H9 (cell line): ENCODE measurements at regions not wholly inside any gene's neighbourhood (a gene's known extent, or its start where the extent isn't known, plus 50 kb on each side); places are given as distances from the start of the nearest gene placed in this dataset.

Source experiments
- DNase-seq: peaks from one replicate; pipeline ENCODE4 v3.0.0-alpha.2; 2017
- H2AFZ ChIP-seq: one replicate; pipeline ENCODE4 v1.6.1; 2013; ENCODE audit warnings: mild to moderate bottlenecking, low read length, control low read depth, moderate library complexity
- H2AK5ac ChIP-seq: 2 replicates; pipeline ENCODE4 v1.6.1; 2013; ENCODE audit warnings: low read length, control low read depth, mixed read lengths; ENCODE audit not compliant: insufficient read length
- H2BK120ac ChIP-seq: one replicate; pipeline ENCODE4 v1.6.1; 2013; ENCODE audit warnings: low read depth, mild to moderate bottlenecking, low read length, control low read depth, inconsistent platforms; ENCODE audit not compliant: poor library complexity, severe bottlenecking
- H2BK12ac ChIP-seq: 2 replicates; pipeline ENCODE4 v1.6.1; 2013; ENCODE audit warnings: low read length, control low read depth, mixed read lengths, low read depth; ENCODE audit not compliant: insufficient read length
- H2BK15ac ChIP-seq: 2 replicates; pipeline ENCODE4 v1.6.1; 2013; ENCODE audit warnings: low read depth, low read length, control low read depth
- H2BK20ac ChIP-seq: one replicate; pipeline ENCODE4 v1.6.1; 2013; ENCODE audit warnings: low read depth, mild to moderate bottlenecking, low read length, control low read depth, inconsistent platforms; ENCODE audit not compliant: poor library complexity, severe bottlenecking
- H2BK5ac ChIP-seq: 2 replicates; pipeline ENCODE4 v1.6.1; 2013; ENCODE audit warnings: low read length, control low read depth, mixed read lengths; ENCODE audit not compliant: insufficient read length
- H3K14ac ChIP-seq: 2 replicates; pipeline ENCODE4 v1.6.1; 2013; ENCODE audit warnings: low read length, control low read depth; ENCODE audit not compliant: insufficient read depth
- H3K18ac ChIP-seq: 2 replicates; pipeline ENCODE4 v1.6.1; 2013; ENCODE audit warnings: low read depth, mild to moderate bottlenecking, mixed read lengths, low read length, control low read depth; ENCODE audit not compliant: insufficient read length
- H3K23ac ChIP-seq: 2 replicates; pipeline ENCODE4 v1.6.1; 2013; ENCODE audit warnings: low read length, control low read depth, mixed read lengths, low read depth; ENCODE audit not compliant: insufficient read length
- H3K23me2 ChIP-seq: 2 replicates; pipeline ENCODE4 v1.6.1; 2013; ENCODE audit warnings: low read depth, mild to moderate bottlenecking, mixed read lengths, low read length, control low read depth; ENCODE audit not compliant: insufficient read length, poor library complexity, severe bottlenecking
- H3K27ac ChIP-seq: 2 replicates; pipeline ENCODE4 v1.5.1; 2013; ENCODE audit warnings: low read length, control low read depth, mixed read lengths, low read depth; ENCODE audit not compliant: insufficient read length
- H3K27me3 ChIP-seq: 2 replicates; pipeline ENCODE4 v1.6.1; 2013; ENCODE audit warnings: low read length, control low read depth, inconsistent platforms; ENCODE audit not compliant: insufficient read depth
- H3K4ac ChIP-seq: 2 replicates; pipeline ENCODE4 v1.6.1; 2013; ENCODE audit warnings: low read depth, mild to moderate bottlenecking, control low read depth, inconsistent platforms, low read length, moderate library complexity
- H3K4me1 ChIP-seq: 2 replicates; pipeline ENCODE4 v1.6.1; 2013; ENCODE audit warnings: low read length, control low read depth, inconsistent platforms; ENCODE audit not compliant: insufficient read depth
- H3K4me2 ChIP-seq: 2 replicates; pipeline ENCODE4 v1.6.1; 2013; ENCODE audit warnings: low read length, control low read depth, mixed read lengths; ENCODE audit not compliant: insufficient read length, insufficient read depth
- H3K56ac ChIP-seq: 2 replicates; pipeline ENCODE4 v1.6.1; 2013; ENCODE audit warnings: low read depth, mild to moderate bottlenecking, mixed read lengths, low read length, control low read depth; ENCODE audit not compliant: insufficient read length
- H3K79me1 ChIP-seq: 2 replicates; pipeline ENCODE4 v1.6.1; 2013; ENCODE audit warnings: low read depth, mild to moderate bottlenecking, moderate library complexity, low read length, control low read depth, inconsistent platforms; ENCODE audit not compliant: insufficient read depth, poor library complexity, severe bottlenecking
- H3K79me2 ChIP-seq: 2 replicates; pipeline ENCODE4 v1.6.1; 2013; ENCODE audit warnings: low read length, control low read depth, inconsistent platforms; ENCODE audit not compliant: insufficient read depth
- H3K9ac ChIP-seq: 2 replicates; pipeline ENCODE4 v1.6.1; 2013; ENCODE audit warnings: low read length, control low read depth, mixed read lengths; ENCODE audit not compliant: insufficient read length; ENCODE audit errors: extremely low read depth
- H3K9me3 ChIP-seq: one replicate; pipeline ENCODE4 v1.6.1; 2013; ENCODE audit warnings: low read depth, low read length, inconsistent platforms; ENCODE audit not compliant: control insufficient read depth
- H3T11ph ChIP-seq: one replicate; pipeline ENCODE4 v1.6.1; 2013; ENCODE audit warnings: mild to moderate bottlenecking, low read length, control low read depth, inconsistent platforms
- H4K20me1 ChIP-seq: one replicate; pipeline ENCODE4 v1.6.1; 2013; ENCODE audit not compliant: control insufficient read depth, insufficient read length, insufficient read depth
- H4K5ac ChIP-seq: 2 replicates; pipeline ENCODE4 v1.6.1; 2013; ENCODE audit warnings: low read depth, mild to moderate bottlenecking, mixed read lengths, low read length, control low read depth; ENCODE audit not compliant: insufficient read length
- H4K8ac ChIP-seq: replicated peaks from 2 replicates; pipeline ENCODE4 v1.6.1; 2013; ENCODE audit warnings: low read length, control low read depth, mixed read lengths, low read depth; ENCODE audit not compliant: insufficient read length
- H4K91ac ChIP-seq: 2 replicates; pipeline ENCODE4 v1.6.1; 2013; ENCODE audit warnings: low read depth, mild to moderate bottlenecking, moderate library complexity, mixed read lengths, low read length, control low read depth; ENCODE audit not compliant: insufficient read length
- H3K27ac Mint-ChIP-seq, 3 experiments: 2 replicates in 2 of 3; 3 replicates in 1 of 3; pipeline ENCODE4 v1.8.0; 2020 to 2021; ENCODE audit warnings: mixed read lengths in 3 of 3, mild to moderate bottlenecking in 1 of 3, moderate library complexity in 1 of 3
- H3K27me3 Mint-ChIP-seq: 2 replicates; pipeline ENCODE4 v1.8.0; 2021; ENCODE audit warnings: low read depth, mild to moderate bottlenecking, moderate library complexity, mixed read lengths
- H3K36me3 Mint-ChIP-seq, 3 experiments: 2 replicates in 2 of 3; 3 replicates in 1 of 3; pipeline ENCODE4 v1.8.0; 2020 to 2021; ENCODE audit warnings: low read depth in 3 of 3, mixed read lengths in 3 of 3; ENCODE audit not compliant: insufficient read depth in 1 of 3
- H3K4me1 Mint-ChIP-seq, 2 experiments: 2 replicates each; pipeline ENCODE4 v1.8.0; 2020; ENCODE audit warnings: mixed read lengths in 2 of 2
- H3K4me3 Mint-ChIP-seq, 2 experiments: 2 replicates in 1 of 2; 3 replicates in 1 of 2; pipeline ENCODE4 v1.8.0; 2020 to 2021; ENCODE audit warnings: mild to moderate bottlenecking in 2 of 2, mixed read lengths in 2 of 2, moderate library complexity in 1 of 2
- H3K9me3 Mint-ChIP-seq, 2 experiments: 2 replicates in 1 of 2; 3 replicates in 1 of 2; pipeline ENCODE4 v1.8.0; 2020; ENCODE audit warnings: mild to moderate bottlenecking in 2 of 2, mixed read lengths in 2 of 2, moderate library complexity in 1 of 2
- WGBS: extraction: QIAGEN DNeasy Blood & Tissue Kit; methylation state at CpG from one replicate; pipeline ENCODE4 v1.1.7; 2013; ENCODE audit warnings: missing lambda C conversion rate, low lambda C conversion rate, mixed read lengths; ENCODE audit not compliant: insufficient read length; ENCODE audit errors: extremely low coverage; 5-methylcytosine and 5-hydroxymethylcytosine counted together
- TF ChIP-seq, protein P1 (sequence below): fragments of 200-600 bp; sonication (generic); conservative IDR thresholded peaks from 3 replicates; pipeline ENCODE4 v1.8.0; 2021; ENCODE audit warnings: antibody characterized with exemption, mild to moderate bottlenecking

DNA sequence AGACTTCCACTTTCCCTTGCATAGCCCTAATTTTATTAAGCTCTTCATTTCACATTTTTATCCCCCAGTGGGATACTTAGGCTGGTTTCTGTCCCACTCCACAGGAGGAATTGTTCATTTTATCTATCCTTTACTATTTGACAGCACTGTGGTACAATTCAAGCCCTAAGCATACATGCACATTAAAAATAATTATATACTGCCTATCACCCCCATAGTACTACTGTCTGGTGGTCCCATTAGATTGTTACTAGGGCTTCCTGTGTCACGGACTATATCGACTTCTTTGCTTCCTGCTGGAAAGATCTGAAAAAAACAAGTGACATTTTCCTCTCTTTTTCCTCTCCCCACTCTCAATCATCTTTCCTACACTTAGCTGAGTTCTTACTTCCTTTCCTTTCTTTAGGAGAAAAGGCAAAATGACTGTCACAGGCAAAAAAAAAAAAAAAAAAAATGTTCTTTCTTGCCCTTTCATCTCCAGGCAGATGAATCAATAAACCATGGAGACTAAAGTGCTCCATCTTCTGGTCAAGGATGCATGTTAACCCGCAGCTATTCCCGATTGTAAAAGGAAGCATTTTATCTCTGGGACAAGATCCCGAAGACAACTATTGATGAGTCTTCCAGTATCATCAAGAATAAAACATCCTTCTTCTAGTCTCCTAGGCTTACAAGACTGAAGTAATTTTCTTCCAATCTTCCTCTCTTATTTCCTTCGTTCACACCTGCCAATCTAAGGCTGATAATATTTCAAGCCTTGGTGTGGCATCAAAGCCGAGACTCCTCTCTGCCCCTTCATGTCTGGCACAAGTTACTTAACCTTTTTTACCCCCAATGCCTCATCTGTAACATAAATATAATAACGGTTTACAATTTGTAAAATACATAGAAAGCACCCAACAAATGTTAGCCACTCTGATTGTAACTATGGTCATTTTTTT lies 94.4 kb upstream of the PLEKHG7 start:
- H2BK12ac ChIP-seq = no peak overlapping the region
- no peak overlapping the region for H3K56ac ChIP-seq
- no peak overlapping the region for H4K91ac ChIP-seq
- Mint-ChIP-seq H3K27me3 (no peaks in the 10 kb centered on the region), H3K4me3 (no peak overlapping the region), H3K9me3 (no peaks in the 10 kb centered on the region; a peak in 1 of 5 replicates), H3K36me3 (peaks cover 0 to under 1% (median 0%) of the 10 kb centered on the region in 3 experiments; a peak in 1 of 7 replicates), H3K4me1 (peaks cover 19 to 20% of the 10 kb centered on the region in 2 experiments), H3K27ac (no peak overlapping the region)
- H3K23me2 ChIP-seq = no peaks in the 10 kb centered on the region
- no peak overlapping the region for H2AK5ac ChIP-seq
- H3K79me2 ChIP-seq = no peaks in the 10 kb centered on the region
- H4K20me1 ChIP-seq = no peaks in the 10 kb centered on the region
- no peak overlapping the region for H4K8ac ChIP-seq
- H3K9ac ChIP-seq = no peak overlapping the region
- H2BK15ac ChIP-seq = no peak overlapping the region
- TF ChIP-seq, protein P1, sequence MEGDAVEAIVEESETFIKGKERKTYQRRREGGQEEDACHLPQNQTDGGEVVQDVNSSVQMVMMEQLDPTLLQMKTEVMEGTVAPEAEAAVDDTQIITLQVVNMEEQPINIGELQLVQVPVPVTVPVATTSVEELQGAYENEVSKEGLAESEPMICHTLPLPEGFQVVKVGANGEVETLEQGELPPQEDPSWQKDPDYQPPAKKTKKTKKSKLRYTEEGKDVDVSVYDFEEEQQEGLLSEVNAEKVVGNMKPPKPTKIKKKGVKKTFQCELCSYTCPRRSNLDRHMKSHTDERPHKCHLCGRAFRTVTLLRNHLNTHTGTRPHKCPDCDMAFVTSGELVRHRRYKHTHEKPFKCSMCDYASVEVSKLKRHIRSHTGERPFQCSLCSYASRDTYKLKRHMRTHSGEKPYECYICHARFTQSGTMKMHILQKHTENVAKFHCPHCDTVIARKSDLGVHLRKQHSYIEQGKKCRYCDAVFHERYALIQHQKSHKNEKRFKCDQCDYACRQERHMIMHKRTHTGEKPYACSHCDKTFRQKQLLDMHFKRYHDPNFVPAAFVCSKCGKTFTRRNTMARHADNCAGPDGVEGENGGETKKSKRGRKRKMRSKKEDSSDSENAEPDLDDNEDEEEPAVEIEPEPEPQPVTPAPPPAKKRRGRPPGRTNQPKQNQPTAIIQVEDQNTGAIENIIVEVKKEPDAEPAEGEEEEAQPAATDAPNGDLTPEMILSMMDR = peak; percentile 61
- peaks cover 2% of the 10 kb centered on the region; the same call in 1 of the 2 replicates for H3K4me1 ChIP-seq
- H3K9me3 ChIP-seq = no peaks in the 10 kb centered on the region
- DNase-seq = no peak
- H3K18ac ChIP-seq = no peak overlapping the region
- no peak overlapping the region for H2BK120ac ChIP-seq
- H3K27ac ChIP-seq = no peak overlapping the region
- H3K14ac ChIP-seq = no peak overlapping the region
- WGBS = no CpG with 5 or more reads among the region's 8 CpGs
- no peak overlapping the region for H2BK20ac ChIP-seq
- H3K23ac ChIP-seq = no peak overlapping the region
- no peak overlapping the region for H2AFZ ChIP-seq
- no peak overlapping the region for H3T11ph ChIP-seq
- H3K4me2 ChIP-seq = no peak overlapping the region
- no peak overlapping the region for H2BK5ac ChIP-seq
- no peaks in the 10 kb centered on the region for H3K79me1 ChIP-seq
- H4K5ac ChIP-seq = no peak overlapping the region
- no peaks in the 10 kb centered on the region for H3K27me3 ChIP-seq
- no peak overlapping the region for H3K4ac ChIP-seq
